H1 (cell line): ENCODE measurements at regions not wholly inside any gene's neighbourhood (a gene's known extent, or its start where the extent isn't known, plus 50 kb on each side); places are given as distances from the start of the nearest gene placed in this dataset.

Experiments
- CTCF ChIA-PET: fragments of 300-600 bp; sonication (Branson Sonifier 250); formaldehyde crosslinking; loops from one replicate; lab custom pipeline; 2021; ENCODE audit not compliant: partially characterized antibody; lab: Charles Lee
- POLR2A ChIA-PET: fragments of 300-600 bp; sonication (Branson Sonifier 250); formaldehyde crosslinking; loops from one replicate; lab custom pipeline; 2021; ENCODE audit warnings: inconsistent platforms; ENCODE audit not compliant: partially characterized antibody; lab: Charles Lee
- DNase-seq, 2 experiments: peaks; one replicate each; pipeline versions ENCODE4 v3.0.0 to v3.0.0-alpha.2; 2010 to 2022; ENCODE audit warnings: low spot score in 2 of 2, low read depth in 1 of 2, mixed read lengths in 1 of 2
- FAIRE-seq: peaks from 2 replicates; lab custom pipeline; 2011; peaks lifted over from hg19 to GRCh38; lab: Jason Lieb, UNC
- H2AFZ ChIP-seq: 2 replicates; pipeline ENCODE4 v1.8.1; 2012; ENCODE audit warnings: low read length, inconsistent platforms
- H2AK5ac ChIP-seq: 2 replicates; pipeline ENCODE4 v1.6.1; 2013; ENCODE audit warnings: low read depth, low read length
- H2BK120ac ChIP-seq: replicated peaks from 2 replicates; pipeline ENCODE3; 2013; ENCODE audit warnings: low read depth, low read length, inconsistent platforms
- H2BK12ac ChIP-seq: 2 replicates; pipeline ENCODE4 v1.6.1; 2013; ENCODE audit warnings: low read depth, low read length
- H2BK15ac ChIP-seq: 2 replicates; pipeline ENCODE4 v1.6.1; 2013; ENCODE audit warnings: low read length
- H2BK20ac ChIP-seq: 2 replicates; pipeline ENCODE4 v1.6.1; 2013; ENCODE audit warnings: low read length
- H2BK5ac ChIP-seq: 2 replicates; pipeline ENCODE4 v1.6.1; 2013; ENCODE audit warnings: low read depth, low read length
- H3K14ac ChIP-seq: 2 replicates; pipeline ENCODE4 v1.6.1; 2013; ENCODE audit warnings: inconsistent platforms; ENCODE audit not compliant: insufficient read length
- H3K18ac ChIP-seq: 2 replicates; pipeline ENCODE4 v1.6.1; 2013; ENCODE audit warnings: low read length; ENCODE audit errors: extremely low read depth
- H3K23ac ChIP-seq: 2 replicates; pipeline ENCODE4 v1.6.1; 2013; ENCODE audit warnings: inconsistent platforms; ENCODE audit not compliant: insufficient read length
- H3K23me2 ChIP-seq: 2 replicates; pipeline ENCODE4 v1.6.1; 2013; ENCODE audit warnings: low read depth, low read length
- H3K27ac ChIP-seq: 2 replicates; pipeline ENCODE4 v1.6.1; 2011; ENCODE audit warnings: low read depth, low read length, inconsistent platforms
- H3K27me3 ChIP-seq, 4 experiments: replicated peaks in 1 of 4; 1 replicate in 1 of 4; 2 replicates in 3 of 4; pipeline versions ENCODE4 v1.6.1 to v1.8.1; 2011 to 2013; ENCODE audit warnings: low read length in 3 of 4, mild to moderate bottlenecking in 3 of 4, inconsistent platforms in 2 of 4, mixed read lengths in 2 of 4, moderate library complexity in 1 of 4; ENCODE audit not compliant: control insufficient read depth in 3 of 4, insufficient read depth in 3 of 4; ENCODE audit errors: extremely low read depth in 1 of 4
- H3K36me3 ChIP-seq, 4 experiments: 2 replicates each; pipeline versions ENCODE4 v1.6.1 to v1.8.1; 2011 to 2013; ENCODE audit warnings: mild to moderate bottlenecking in 4 of 4, low read length in 3 of 4, moderate library complexity in 2 of 4, control low read depth in 1 of 4, inconsistent platforms in 1 of 4; ENCODE audit not compliant: insufficient read depth in 4 of 4, control insufficient read depth in 2 of 4
- H3K4ac ChIP-seq: replicated peaks from 2 replicates; pipeline ENCODE3; 2013; ENCODE audit warnings: low read length, low read depth, mixed read lengths, inconsistent platforms; ENCODE audit not compliant: insufficient read length
- H3K4me1 ChIP-seq, 4 experiments: replicated peaks in 1 of 4; 1 replicate in 1 of 4; 2 replicates in 3 of 4; pipeline versions ENCODE4 v1.6.1 to v1.8.1; 2011 to 2013; ENCODE audit warnings: low read length in 3 of 4, inconsistent platforms in 2 of 4, mixed read lengths in 1 of 4; ENCODE audit not compliant: insufficient read depth in 4 of 4, control insufficient read depth in 3 of 4
- H3K4me2 ChIP-seq, 2 experiments: 2 replicates each; pipeline versions ENCODE4 v1.6.1 to v1.8.1; 2011 to 2013; ENCODE audit warnings: low read depth in 2 of 2, low read length in 2 of 2, control low read depth in 1 of 2, inconsistent platforms in 1 of 2, mild to moderate bottlenecking in 1 of 2; ENCODE audit not compliant: insufficient read depth in 1 of 2
- H3K4me3 ChIP-seq, 4 experiments: fragments of 200-600, 300-600 bp in 1 of 4; sonication (generic), shearing (Covaris generic), sonication (Bioruptor Twin) in 1 of 4; 2 replicates each; pipeline versions ENCODE4 v1.5.1 to v1.8.1; 2011 to 2016; ENCODE audit warnings: low read length in 4 of 4, low read depth in 3 of 4, control low read depth in 2 of 4, inconsistent platforms in 2 of 4, mild to moderate bottlenecking in 2 of 4, mixed read lengths in 1 of 4, moderate library complexity in 1 of 4; ENCODE audit not compliant: insufficient read depth in 2 of 4; ENCODE audit errors: extremely low read depth in 1 of 4
- H3K56ac ChIP-seq: replicated peaks from 2 replicates; pipeline ENCODE3; 2013; ENCODE audit warnings: low read depth, mild to moderate bottlenecking, mixed read lengths, low read length, inconsistent platforms; ENCODE audit not compliant: insufficient read length
- H3K79me1 ChIP-seq: 2 replicates; pipeline ENCODE4 v1.6.1; 2013; ENCODE audit warnings: low read depth, low read length, control low read depth
- H3K79me2 ChIP-seq, 2 experiments: 2 replicates each; pipeline versions ENCODE4 v1.6.1 to v1.8.1; 2012 to 2013; ENCODE audit warnings: low read length in 2 of 2, mild to moderate bottlenecking in 2 of 2, inconsistent platforms in 1 of 2; ENCODE audit not compliant: insufficient read depth in 2 of 2, control insufficient read depth in 1 of 2
- H3K9ac ChIP-seq, 4 experiments: replicated peaks in 1 of 4; 1 replicate in 1 of 4; 2 replicates in 3 of 4; pipeline versions ENCODE4 v1.6.1 to v1.8.1; 2011 to 2013; ENCODE audit warnings: low read depth in 3 of 4, low read length in 3 of 4, control low read depth in 2 of 4, mild to moderate bottlenecking in 2 of 4, moderate library complexity in 2 of 4, inconsistent platforms in 1 of 4; ENCODE audit errors: extremely low read depth in 1 of 4
- H3K9me3 ChIP-seq, 2 experiments: 2 replicates each; pipeline versions ENCODE4 v1.6.1 to v1.8.1; 2012 to 2013; ENCODE audit warnings: mild to moderate bottlenecking in 2 of 2, moderate library complexity in 2 of 2, control low read depth in 1 of 2, inconsistent platforms in 1 of 2, low read depth in 1 of 2, low read length in 1 of 2, mixed read lengths in 1 of 2; ENCODE audit not compliant: insufficient read depth in 2 of 2
- H4K20me1 ChIP-seq, 2 experiments: replicated peaks in 1 of 2; 2 replicates each; pipeline versions ENCODE3 to v1.8.1; 2011 to 2013; ENCODE audit warnings: inconsistent platforms in 2 of 2, low read length in 2 of 2, mild to moderate bottlenecking in 1 of 2; ENCODE audit not compliant: insufficient read depth in 2 of 2, control insufficient read depth in 1 of 2
- H4K5ac ChIP-seq: 2 replicates; pipeline ENCODE4 v1.6.1; 2013; ENCODE audit warnings: low read length, low read depth, mixed read lengths, inconsistent platforms; ENCODE audit not compliant: insufficient read length
- H4K8ac ChIP-seq: 2 replicates; pipeline ENCODE4 v1.8.0; 2013; ENCODE audit warnings: mild to moderate bottlenecking, moderate library complexity, low read length, inconsistent platforms; ENCODE audit not compliant: insufficient read depth; ENCODE audit errors: extremely low read depth
- H4K91ac ChIP-seq: replicated peaks from 2 replicates; pipeline ENCODE3; 2013; ENCODE audit warnings: low read length, mixed read lengths, inconsistent platforms; ENCODE audit not compliant: insufficient read length
- BRCA1 ChIP-seq: IDR thresholded peaks from 2 replicates; pipeline ENCODE4 v1.6.1; 2012; ENCODE audit warnings: low read depth, low read length, improper control_type of control experiment
- CREB1 ChIP-seq: IDR thresholded peaks from 2 replicates; pipeline ENCODE4 v1.6.1; 2012; ENCODE audit warnings: inconsistent platforms
- HDAC6 ChIP-seq: IDR thresholded peaks from one replicate; pipeline ENCODE4 v1.7.1; 2012; ENCODE audit warnings: low read depth, mild to moderate bottlenecking, inconsistent platforms, low read length, moderate library complexity
- JUN ChIP-seq: IDR thresholded peaks from 2 replicates; pipeline ENCODE4 v1.6.1; 2011; ENCODE audit warnings: low read depth, mild to moderate bottlenecking, improper control_type of control experiment, low read length
- JUND ChIP-seq: IDR thresholded peaks from 2 replicates; pipeline ENCODE4 v1.6.1; 2011; ENCODE audit warnings: mild to moderate bottlenecking, improper control_type of control experiment, low read length
- KDM4A ChIP-seq: IDR thresholded peaks from one replicate; pipeline ENCODE4 v1.7.1; 2012; ENCODE audit warnings: low read depth, mild to moderate bottlenecking, moderate library complexity, low read length, inconsistent platforms; ENCODE audit not compliant: severe bottlenecking
- KDM5A ChIP-seq: fragments of 200-600 bp; IDR thresholded peaks from 2 replicates; pipeline ENCODE4 v1.7.1; 2012; ENCODE audit warnings: mild to moderate bottlenecking, low read length, inconsistent platforms, mixed read lengths
- POLR2AphosphoS5 ChIP-seq: IDR thresholded peaks from 2 replicates; pipeline ENCODE4 v1.6.1; 2011; ENCODE audit warnings: low read depth, low read length
- RBBP5 ChIP-seq: IDR thresholded peaks from 2 replicates; pipeline ENCODE4 v1.7.1; 2012; ENCODE audit warnings: low read depth, mild to moderate bottlenecking, inconsistent platforms, low read length, moderate library complexity, borderline replicate concordance
- RXRA ChIP-seq: IDR thresholded peaks from 2 replicates; pipeline ENCODE4 v1.6.1; 2011; ENCODE audit warnings: low read depth, mild to moderate bottlenecking, low read length, moderate library complexity; ENCODE audit not compliant: insufficient read depth
- SIN3A ChIP-seq, 2 experiments: IDR thresholded peaks in 1 of 2; conservative IDR thresholded peaks in 1 of 2; 2 replicates each; pipeline ENCODE4 v1.6.1; 2011 to 2012; ENCODE audit warnings: low read length in 2 of 2, improper control_type of control experiment in 1 of 2, low read depth in 1 of 2, mild to moderate bottlenecking in 1 of 2
- SP1 ChIP-seq: IDR thresholded peaks from 2 replicates; pipeline ENCODE4 v1.6.1; 2011; ENCODE audit warnings: low read depth, low read length
- WGBS, 2 experiments: shearing (Covaris generic) in 1 of 2; methylation state at CpG; one replicate each; pipeline versions ENCODE4 v1.1.6 to v1.1.7; 2013 to 2015; ENCODE audit warnings: low lambda C conversion rate in 2 of 2, mixed read lengths in 2 of 2, inconsistent platforms in 1 of 2, low coverage in 1 of 2, missing lambda C conversion rate in 1 of 2; ENCODE audit not compliant: insufficient replicate concordance in 2 of 2, insufficient coverage in 1 of 2, insufficient read length in 1 of 2; ENCODE audit errors: extremely low coverage in 1 of 2, missing lambda C conversion rate in 1 of 2; 5-methylcytosine and 5-hydroxymethylcytosine counted together
- TF ChIP-seq, protein P1 (sequence below), 3 experiments: IDR thresholded peaks; 1 replicate in 2 of 3; 2 replicates in 1 of 3; pipeline versions ENCODE4 v1.5.1 to v1.6.1; 2011; ENCODE audit warnings: low read length in 3 of 3, mild to moderate bottlenecking in 3 of 3, inconsistent platforms in 2 of 3, low read depth in 1 of 3, moderate library complexity in 1 of 3; ENCODE audit not compliant: insufficient read depth in 1 of 3; ENCODE audit errors: control extremely low read depth in 1 of 3

DNA sequence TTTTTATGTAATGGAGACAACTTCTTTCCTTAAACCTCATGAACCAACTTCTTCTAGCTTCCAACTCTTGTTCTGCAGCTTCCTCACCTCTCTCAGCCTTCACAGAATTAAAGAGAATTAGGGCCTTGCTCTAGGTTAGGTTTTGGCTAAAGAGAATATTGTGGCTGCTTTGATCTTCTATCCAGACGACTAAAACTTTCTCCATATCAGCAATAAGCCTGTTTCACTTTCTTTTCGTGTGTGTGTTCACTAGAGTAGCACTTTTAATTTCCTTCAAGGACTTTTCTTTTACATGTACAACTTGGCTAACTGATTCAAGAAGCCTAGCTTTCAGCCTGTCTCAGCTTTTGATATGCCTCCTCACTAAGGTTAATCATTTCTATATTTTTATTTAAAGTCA is 596.1 kb upstream of the NRSN1 start:
- no peak overlapping the region for H3K4me2 ChIP-seq
- WGBS, 2 experiments: 84% methylated on average over 2 of the region's 2 CpGs; no CpG with 5 or more reads in 1 of the 2 experiments
- no peak for FAIRE-seq
- TF ChIP-seq SIN3A (conservative IDR thresholded peaks at IDR 0.05 in 1 of 2, IDR thresholded peaks at IDR 0.05 in 1 of 2; ENCODE audit: low read depth in 1 of 2, low read length in 2 of 2) (no peak), RBBP5 (no peak), POLR2AphosphoS5 (no peak), RXRA (no peak), JUND (no peak), KDM5A (no peak), SP1 (no peak), KDM4A (no peak), JUN (no peak), BRCA1 (no peak), HDAC6 (no peak), CREB1 (no peak)
- TF ChIP-seq, protein P1, sequence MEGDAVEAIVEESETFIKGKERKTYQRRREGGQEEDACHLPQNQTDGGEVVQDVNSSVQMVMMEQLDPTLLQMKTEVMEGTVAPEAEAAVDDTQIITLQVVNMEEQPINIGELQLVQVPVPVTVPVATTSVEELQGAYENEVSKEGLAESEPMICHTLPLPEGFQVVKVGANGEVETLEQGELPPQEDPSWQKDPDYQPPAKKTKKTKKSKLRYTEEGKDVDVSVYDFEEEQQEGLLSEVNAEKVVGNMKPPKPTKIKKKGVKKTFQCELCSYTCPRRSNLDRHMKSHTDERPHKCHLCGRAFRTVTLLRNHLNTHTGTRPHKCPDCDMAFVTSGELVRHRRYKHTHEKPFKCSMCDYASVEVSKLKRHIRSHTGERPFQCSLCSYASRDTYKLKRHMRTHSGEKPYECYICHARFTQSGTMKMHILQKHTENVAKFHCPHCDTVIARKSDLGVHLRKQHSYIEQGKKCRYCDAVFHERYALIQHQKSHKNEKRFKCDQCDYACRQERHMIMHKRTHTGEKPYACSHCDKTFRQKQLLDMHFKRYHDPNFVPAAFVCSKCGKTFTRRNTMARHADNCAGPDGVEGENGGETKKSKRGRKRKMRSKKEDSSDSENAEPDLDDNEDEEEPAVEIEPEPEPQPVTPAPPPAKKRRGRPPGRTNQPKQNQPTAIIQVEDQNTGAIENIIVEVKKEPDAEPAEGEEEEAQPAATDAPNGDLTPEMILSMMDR (IDR thresholded peaks at IDR 0.05; ENCODE audit: control extremely low read depth in 1 of 3, insufficient read depth in 1 of 3, low read depth in 1 of 3, low read length in 3 of 3): no peak

More for the DNA sequence above, 596.1 kb upstream of the NRSN1 start:
- ChIA-PET POLR2A (no interaction called here), CTCF (interaction anchor here (1.2 to 1.8 kb wide), 2 partner anchors 15 to 19 kb away, joined by 3 to 4 read pairs; no protein-coding TSS in a partner anchor)
- Histone ChIP-seq H3K27me3 (no peaks in the 10 kb centered on the region), H3K23me2 (no peaks in the 10 kb centered on the region), H3K79me1 (no peaks in the 10 kb centered on the region), H3K9ac (no peak overlapping the region), H3K36me3 (no peaks in the 10 kb centered on the region), H4K20me1 (no peaks in the 10 kb centered on the region), H4K5ac (no peak overlapping the region), H3K4me3 (no peak overlapping the region), H3K4me1 (no peaks in the 10 kb centered on the region), H3K9me3 (no peaks in the 10 kb centered on the region), H4K8ac (no peak overlapping the region), H2BK5ac (no peak overlapping the region), H3K79me2 (no peaks in the 10 kb centered on the region), H2BK20ac (no peak overlapping the region), H3K4ac (no peak overlapping the region), H3K14ac (no peak overlapping the region), H2AFZ (no peak overlapping the region), H3K23ac (no peak overlapping the region), H3K18ac (no peak overlapping the region), H2AK5ac (no peak overlapping the region), H2BK15ac (no peak overlapping the region), H3K56ac (no peak overlapping the region), H3K27ac (no peak overlapping the region), H2BK120ac (no peak overlapping the region), H4K91ac (no peak overlapping the region), H2BK12ac (no peak overlapping the region)
- no peak for DNase-seq
